ENCODE measurements at regions not wholly inside any gene's neighbourhood (a gene's known extent, or its start where the extent isn't known, plus 50 kb on each side); places are given as distances from the start of the nearest gene placed in this dataset.

DNA sequence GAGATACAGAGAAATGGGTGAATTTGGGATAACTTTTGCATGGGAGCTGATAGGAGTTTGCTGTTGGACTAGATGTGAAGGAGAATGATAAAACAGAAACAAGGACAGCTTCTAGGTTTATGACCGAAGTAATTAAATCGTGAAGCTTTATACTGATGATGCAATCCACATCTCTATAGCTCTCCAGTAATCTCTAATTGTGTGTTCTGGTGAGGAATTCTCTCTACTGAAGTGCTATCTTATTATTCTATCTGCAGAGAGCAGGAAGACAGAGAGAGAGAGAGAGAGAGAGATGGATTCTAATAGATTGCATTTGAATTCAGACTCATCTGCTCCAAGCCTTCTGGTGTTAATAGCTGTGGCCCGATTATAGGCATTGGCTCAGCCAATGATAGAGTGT, 113.5 kb upstream of the FRMD4B start:
- TF ChIP-seq, protein P1, sequence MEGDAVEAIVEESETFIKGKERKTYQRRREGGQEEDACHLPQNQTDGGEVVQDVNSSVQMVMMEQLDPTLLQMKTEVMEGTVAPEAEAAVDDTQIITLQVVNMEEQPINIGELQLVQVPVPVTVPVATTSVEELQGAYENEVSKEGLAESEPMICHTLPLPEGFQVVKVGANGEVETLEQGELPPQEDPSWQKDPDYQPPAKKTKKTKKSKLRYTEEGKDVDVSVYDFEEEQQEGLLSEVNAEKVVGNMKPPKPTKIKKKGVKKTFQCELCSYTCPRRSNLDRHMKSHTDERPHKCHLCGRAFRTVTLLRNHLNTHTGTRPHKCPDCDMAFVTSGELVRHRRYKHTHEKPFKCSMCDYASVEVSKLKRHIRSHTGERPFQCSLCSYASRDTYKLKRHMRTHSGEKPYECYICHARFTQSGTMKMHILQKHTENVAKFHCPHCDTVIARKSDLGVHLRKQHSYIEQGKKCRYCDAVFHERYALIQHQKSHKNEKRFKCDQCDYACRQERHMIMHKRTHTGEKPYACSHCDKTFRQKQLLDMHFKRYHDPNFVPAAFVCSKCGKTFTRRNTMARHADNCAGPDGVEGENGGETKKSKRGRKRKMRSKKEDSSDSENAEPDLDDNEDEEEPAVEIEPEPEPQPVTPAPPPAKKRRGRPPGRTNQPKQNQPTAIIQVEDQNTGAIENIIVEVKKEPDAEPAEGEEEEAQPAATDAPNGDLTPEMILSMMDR (IDR thresholded peaks at IDR 0.05; ENCODE audit: low read depth, low read length): no peak
- H3K4me3 ChIP-seq (ENCODE audit: low read depth, low read length): no peak overlapping the region

DNA sequence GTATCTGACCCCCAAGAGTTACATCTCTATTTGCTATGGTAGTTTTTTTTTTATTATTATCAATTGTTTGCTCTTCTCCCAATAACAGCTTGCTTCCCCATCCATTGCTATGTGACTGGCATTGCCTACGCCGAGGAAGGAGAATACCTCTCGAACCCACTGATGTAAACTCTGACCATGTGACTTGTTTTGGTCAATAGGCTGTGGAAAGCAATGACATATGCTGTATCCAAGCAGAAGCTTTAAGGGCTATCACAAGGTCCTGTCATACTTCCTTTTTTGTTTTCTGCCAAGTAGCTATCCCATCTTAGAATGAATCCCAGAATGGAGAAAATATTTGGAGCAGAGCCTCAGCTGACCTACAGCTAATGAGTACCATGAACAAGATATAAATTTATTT, 111.0 kb upstream of the FRMD4B start:
- H3K4me3 ChIP-seq (ENCODE audit: low read depth, low read length): no peak overlapping the region
- TF ChIP-seq, protein P1 (IDR thresholded peaks at IDR 0.05; ENCODE audit: low read depth, low read length): no peak

DNA sequence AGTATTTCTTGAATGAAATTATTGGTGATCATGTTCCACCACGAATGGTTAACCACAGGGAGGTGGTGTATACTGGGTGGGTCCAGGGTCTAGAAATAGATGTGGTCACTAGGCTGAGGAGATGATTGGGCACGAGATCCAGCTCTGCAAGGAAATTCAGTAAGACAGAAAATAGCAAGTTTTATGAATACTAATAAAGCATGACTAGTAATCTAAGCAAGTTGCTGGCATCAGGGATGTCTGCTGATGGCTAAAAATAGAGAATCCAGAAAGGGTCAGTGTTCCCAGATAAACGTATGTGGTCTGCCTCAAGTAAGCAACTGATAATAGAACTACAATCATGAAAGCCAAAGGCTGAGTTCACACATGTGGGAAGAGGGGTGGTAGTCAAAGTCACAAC, 108.3 kb upstream of the FRMD4B start:
- TF ChIP-seq, protein P1 (IDR thresholded peaks at IDR 0.05; ENCODE audit: low read depth, low read length): no peak
- no peak overlapping the region for H3K4me3 ChIP-seq (ENCODE audit: low read depth, low read length)

DNA sequence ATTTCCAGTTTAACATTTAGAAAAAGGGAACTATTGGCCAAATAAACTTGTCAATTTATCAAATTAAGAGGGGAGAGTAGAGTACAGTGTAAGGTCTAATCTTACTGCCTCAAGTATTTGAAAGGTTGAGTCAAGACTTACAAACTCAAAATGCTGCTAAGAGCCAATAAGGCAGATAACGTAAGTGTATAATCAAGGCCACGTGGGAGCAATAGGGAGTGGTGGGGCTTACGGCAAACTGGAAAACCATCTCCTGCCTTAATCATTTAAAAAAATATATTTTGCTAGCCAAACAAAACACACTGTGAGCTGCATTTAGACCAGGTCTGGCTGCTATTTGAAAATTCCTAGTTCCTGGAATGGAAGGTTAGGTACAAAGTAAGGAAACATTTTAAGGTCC, 107.3 kb upstream of the FRMD4B start:
- TF ChIP-seq, protein P1 (IDR thresholded peaks at IDR 0.05; ENCODE audit: low read depth, low read length): no peak

DNA sequence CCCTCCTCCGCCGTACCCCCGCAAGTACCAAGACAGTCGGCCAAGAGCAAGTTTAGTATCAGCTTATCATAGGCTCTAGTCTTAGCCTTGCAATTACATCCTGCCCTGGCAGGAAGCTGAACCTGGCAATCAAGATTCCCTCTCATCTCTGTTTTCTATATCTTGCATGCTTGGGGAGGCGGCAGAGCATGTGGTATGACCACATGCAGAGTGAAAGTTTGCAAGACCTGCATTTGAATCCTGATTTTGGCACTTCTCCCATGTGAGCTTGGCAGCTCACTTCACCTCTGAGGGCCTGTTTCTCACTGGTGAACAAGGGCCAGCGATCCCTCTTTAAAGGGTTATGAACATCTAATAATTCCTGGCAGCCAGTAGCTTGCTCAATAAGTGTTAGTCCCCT, 106.1 kb upstream of the FRMD4B start:
- TF ChIP-seq, protein P1 (IDR thresholded peaks at IDR 0.05; ENCODE audit: low read depth, low read length): no peak

More for the DNA sequence above, 107.3 kb upstream of the FRMD4B start:
- H3K4me3 ChIP-seq (ENCODE audit: low read depth, low read length): no peak overlapping the region

DNA sequence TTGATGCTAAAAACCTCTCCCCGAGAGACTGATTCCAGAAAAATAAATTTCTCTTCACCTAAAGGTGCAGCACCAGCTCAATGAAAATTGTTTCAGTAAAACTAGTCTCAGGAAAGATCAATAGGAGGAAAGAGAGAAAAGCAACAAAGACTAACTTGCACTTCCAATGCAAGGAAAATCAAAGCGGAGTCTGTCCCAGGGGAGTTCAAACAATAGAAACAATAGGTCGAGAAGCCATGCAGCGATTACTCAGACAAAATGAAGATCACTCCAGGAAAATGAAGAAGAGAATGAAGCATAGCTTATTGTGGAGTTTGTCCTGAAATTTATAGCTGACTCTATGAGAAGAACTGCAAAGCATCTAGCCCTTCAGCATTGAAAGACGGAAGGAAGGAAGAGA, 105.1 kb upstream of the FRMD4B start:
- TF ChIP-seq, protein P1 (IDR thresholded peaks at IDR 0.05; ENCODE audit: low read depth, low read length): no peak
- no peak overlapping the region for H3K4me3 ChIP-seq (ENCODE audit: low read depth, low read length)

More for the DNA sequence above, 106.1 kb upstream of the FRMD4B start:
- no peak overlapping the region for H3K4me3 ChIP-seq (ENCODE audit: low read depth, low read length)

DNA sequence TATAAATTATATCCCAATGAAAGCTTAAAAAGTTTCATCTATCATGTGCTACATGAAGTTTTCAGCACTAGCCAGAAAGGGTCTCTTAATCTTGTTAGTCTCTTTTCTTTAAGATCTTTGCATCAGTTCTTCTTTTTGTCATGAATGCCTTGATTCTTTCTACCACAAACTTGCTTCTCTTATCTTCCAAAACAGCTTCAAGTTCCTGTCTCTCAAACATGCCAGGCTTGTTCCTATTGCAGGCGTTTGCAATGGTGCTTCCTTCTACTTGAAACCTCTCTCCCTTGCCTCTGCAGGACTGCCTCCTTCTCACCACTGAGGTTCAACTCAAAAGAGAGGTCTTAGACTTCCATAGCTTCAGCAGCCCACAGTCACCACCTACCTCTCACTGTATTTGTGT, 104.3 kb upstream of the FRMD4B start:
- H3K4me3 ChIP-seq (ENCODE audit: low read depth, low read length): no peak overlapping the region
- TF ChIP-seq, protein P1 (IDR thresholded peaks at IDR 0.05; ENCODE audit: low read depth, low read length): no peak

Measured in WI38 (cell line).